ENCODE measurements at regions not wholly inside any gene's neighbourhood (a gene's known extent, or its start where the extent isn't known, plus 50 kb on each side); places are given as distances from the start of the nearest gene placed in this dataset.

DNA sequence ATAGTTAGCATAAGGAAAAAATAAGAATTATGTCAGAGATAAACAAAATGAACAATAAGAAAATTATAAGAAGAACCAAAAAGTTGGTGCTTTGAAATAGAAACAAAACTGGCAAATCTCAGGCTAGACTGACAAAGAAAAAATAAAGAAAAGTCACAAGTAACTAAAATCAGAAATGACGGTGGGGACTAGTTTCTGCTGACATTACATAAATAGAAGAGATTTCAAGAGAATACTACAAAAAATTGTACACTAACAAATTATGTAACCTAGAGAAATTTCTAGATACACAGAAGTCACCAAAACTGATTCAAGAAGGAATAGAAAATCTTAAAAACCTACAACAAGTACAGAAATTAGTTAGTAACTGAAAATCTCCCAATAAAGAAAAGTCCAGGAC, 355.6 kb upstream of the SGCG start:
- TF ChIP-seq, protein P1, sequence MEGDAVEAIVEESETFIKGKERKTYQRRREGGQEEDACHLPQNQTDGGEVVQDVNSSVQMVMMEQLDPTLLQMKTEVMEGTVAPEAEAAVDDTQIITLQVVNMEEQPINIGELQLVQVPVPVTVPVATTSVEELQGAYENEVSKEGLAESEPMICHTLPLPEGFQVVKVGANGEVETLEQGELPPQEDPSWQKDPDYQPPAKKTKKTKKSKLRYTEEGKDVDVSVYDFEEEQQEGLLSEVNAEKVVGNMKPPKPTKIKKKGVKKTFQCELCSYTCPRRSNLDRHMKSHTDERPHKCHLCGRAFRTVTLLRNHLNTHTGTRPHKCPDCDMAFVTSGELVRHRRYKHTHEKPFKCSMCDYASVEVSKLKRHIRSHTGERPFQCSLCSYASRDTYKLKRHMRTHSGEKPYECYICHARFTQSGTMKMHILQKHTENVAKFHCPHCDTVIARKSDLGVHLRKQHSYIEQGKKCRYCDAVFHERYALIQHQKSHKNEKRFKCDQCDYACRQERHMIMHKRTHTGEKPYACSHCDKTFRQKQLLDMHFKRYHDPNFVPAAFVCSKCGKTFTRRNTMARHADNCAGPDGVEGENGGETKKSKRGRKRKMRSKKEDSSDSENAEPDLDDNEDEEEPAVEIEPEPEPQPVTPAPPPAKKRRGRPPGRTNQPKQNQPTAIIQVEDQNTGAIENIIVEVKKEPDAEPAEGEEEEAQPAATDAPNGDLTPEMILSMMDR (IDR thresholded peaks at IDR 0.05; ENCODE audit: low read length) = no peak
- TF ChIP-seq EZH2 (IDR thresholded peaks at IDR 0.05; ENCODE audit: borderline replicate concordance, low read length) = no peak
